ENCODE measurements at regions not wholly inside any gene's neighbourhood (a gene's known extent, or its start where the extent isn't known, plus 50 kb on each side); places are given as distances from the start of the nearest gene placed in this dataset.

DNA sequence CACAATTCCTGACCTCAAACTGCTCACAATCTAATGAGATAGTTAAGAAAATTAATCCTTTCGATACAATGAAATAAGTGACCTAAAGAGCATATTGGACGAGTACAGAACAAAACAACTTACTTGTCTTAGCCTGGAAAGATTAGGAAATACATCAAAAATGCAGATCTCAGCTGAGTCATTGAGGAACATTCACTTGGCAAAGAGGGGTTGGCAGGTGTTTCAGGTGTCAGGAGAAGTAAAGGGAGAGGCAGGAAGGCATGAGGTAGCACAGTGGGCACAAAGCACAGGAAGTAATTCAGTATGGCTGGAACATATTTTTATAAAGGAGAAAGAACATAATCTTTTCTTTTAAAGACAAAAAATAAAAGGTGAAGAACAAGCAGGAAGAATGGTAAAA is 628.8 kb upstream of the RGMB start:
- TF ChIP-seq, protein P1, sequence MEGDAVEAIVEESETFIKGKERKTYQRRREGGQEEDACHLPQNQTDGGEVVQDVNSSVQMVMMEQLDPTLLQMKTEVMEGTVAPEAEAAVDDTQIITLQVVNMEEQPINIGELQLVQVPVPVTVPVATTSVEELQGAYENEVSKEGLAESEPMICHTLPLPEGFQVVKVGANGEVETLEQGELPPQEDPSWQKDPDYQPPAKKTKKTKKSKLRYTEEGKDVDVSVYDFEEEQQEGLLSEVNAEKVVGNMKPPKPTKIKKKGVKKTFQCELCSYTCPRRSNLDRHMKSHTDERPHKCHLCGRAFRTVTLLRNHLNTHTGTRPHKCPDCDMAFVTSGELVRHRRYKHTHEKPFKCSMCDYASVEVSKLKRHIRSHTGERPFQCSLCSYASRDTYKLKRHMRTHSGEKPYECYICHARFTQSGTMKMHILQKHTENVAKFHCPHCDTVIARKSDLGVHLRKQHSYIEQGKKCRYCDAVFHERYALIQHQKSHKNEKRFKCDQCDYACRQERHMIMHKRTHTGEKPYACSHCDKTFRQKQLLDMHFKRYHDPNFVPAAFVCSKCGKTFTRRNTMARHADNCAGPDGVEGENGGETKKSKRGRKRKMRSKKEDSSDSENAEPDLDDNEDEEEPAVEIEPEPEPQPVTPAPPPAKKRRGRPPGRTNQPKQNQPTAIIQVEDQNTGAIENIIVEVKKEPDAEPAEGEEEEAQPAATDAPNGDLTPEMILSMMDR (IDR thresholded peaks at IDR 0.05; ENCODE audit: low read depth, low read length, missing control alignments), result no peak
- in situ Hi-C loops (cut with HindIII; ENCODE audit: low sequenced_read_pairs), result no loop called here
- H3K4me3 ChIP-seq (ENCODE audit: low read depth, low read length), result no peak overlapping the region
- DNase-seq (ENCODE audit: low read depth), result no peak

DNA sequence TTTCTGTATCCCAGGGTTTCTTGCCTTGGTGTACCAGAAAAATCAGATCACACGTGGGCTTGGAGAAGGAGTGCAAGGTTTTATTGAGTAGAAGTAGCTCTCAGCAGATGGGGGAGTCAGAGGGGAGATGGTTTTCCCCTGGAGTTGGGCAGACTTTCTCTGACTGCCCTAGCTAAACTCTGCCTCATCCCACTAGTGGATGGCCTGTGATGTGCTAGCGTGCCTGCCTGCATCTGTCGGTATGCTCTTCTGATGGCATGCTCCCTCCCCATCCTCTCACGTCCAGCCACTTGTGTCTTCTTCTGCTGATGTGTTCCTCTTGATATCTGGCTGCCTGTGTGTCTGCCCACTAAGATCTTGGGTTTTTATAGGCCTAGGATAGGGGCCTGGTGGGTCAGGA is 616.1 kb upstream of the RGMB start:
- TF ChIP-seq, protein P1 (IDR thresholded peaks at IDR 0.05; ENCODE audit: low read depth, low read length, missing control alignments), result no peak
- H3K4me3 ChIP-seq (ENCODE audit: low read depth, low read length), result no peak overlapping the region
- in situ Hi-C loops (cut with HindIII; ENCODE audit: low sequenced_read_pairs), result no loop called here
- DNase-seq (ENCODE audit: low read depth), result no peak

DNA sequence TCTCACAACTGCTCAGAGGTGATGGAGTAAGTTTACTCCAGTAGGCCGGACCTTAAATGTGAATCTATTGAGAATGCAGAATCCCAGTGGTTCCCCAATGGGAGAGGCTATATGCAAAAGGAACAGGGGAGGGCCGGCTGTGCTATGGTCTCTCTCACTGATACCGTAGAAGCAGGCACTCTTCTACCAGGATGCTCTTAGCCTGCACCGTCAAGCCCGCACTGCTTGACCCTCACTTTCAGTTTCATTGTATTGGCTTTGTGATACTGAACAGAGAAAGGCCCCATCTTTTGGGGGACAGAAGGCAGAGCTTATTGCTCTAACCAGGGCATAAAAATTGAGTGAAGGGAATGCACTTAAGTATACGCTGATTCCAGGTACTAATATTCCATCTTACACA is 615.0 kb upstream of the RGMB start:
- in situ Hi-C loops (cut with HindIII; ENCODE audit: low sequenced_read_pairs), result no loop called here
- TF ChIP-seq, protein P1 (IDR thresholded peaks at IDR 0.05; ENCODE audit: low read depth, low read length, missing control alignments), result no peak
- H3K4me3 ChIP-seq (ENCODE audit: low read depth, low read length), result no peak overlapping the region
- DNase-seq (ENCODE audit: low read depth), result no peak

DNA sequence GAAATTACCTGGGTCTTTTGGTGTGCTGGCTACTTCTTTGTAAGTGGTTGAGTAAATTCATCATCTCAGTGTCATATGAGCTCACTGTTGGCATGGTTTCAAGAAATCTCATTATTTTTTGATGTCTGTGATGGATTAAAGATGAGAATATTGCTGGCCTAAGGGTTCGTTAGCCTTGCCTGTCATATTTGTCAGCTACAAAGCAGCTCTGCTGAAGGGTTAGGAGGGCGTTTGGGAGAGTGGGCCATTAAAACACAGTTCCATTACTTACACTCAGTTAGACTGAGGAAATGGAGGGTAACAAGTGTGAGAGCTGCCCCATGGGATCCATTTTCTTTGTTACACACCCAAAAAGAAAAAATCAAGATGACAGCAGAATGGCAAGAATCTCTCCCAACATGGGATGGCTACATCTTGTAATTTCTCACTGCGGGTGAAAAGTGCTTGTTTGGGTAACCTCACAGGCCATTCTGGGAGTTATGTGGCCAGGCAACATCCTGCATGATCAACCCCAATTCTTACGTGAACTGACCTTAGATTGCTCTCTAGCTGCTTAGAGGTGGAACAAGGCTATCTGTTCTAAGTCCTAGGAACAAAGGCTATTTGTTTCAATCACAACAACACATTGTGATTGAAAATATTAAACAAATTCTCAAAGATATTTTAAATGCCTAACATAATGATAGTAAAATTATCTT is 609.5 kb upstream of the RGMB start:
- TF ChIP-seq, protein P1 (IDR thresholded peaks at IDR 0.05; ENCODE audit: low read depth, low read length, missing control alignments), result no peak
- in situ Hi-C loops (cut with HindIII; ENCODE audit: low sequenced_read_pairs), result no loop called here
- DNase-seq (ENCODE audit: low read depth), result no peak
- no peak overlapping the region for H3K4me3 ChIP-seq (ENCODE audit: low read depth, low read length)

DNA sequence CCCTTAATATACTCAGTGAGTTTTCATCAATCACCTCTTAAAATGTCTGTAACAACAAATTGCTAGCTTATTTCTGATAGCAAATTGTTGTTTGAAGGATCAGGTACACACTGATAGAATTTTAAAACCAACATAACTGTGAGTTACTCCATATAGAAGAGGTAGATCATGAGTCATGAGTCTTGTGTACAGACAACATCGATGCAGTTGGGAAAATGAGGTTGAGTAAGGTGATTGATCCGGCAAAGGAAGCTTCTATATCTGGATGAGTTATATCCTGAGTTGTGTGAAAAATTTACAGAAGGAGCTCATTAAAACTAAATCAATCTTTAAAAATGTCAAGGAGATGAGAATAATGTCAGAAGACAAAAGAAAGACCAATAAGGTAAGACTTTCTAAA is 604.6 kb upstream of the RGMB start:
- no peak overlapping the region for H3K4me3 ChIP-seq (ENCODE audit: low read depth, low read length)
- TF ChIP-seq, protein P1 (IDR thresholded peaks at IDR 0.05; ENCODE audit: low read depth, low read length, missing control alignments), result no peak
- in situ Hi-C loops (cut with HindIII; ENCODE audit: low sequenced_read_pairs), result no loop called here
- DNase-seq (ENCODE audit: low read depth), result no peak

DNA sequence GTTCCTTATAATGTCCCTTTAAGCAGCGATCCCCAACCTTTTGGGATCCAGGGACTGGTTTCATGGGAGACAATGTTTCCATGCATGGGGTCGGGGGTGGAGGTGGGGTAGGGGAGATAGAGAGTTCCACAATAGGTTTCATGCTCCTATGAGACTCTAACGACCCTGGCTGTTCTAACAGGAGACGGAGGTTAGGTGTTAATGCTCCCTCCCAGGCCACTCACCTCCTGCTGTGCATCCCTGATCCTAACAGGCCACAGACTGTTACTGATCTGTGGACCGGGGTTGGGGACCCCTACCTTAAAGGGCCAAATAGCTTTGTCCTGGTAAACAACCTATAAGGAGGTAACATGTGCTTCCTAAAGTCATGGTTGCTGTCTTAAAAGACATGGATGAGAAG is 602.5 kb upstream of the RGMB start:
- no peak overlapping the region for H3K4me3 ChIP-seq (ENCODE audit: low read depth, low read length)
- no peak for DNase-seq (ENCODE audit: low read depth)
- TF ChIP-seq, protein P1 (IDR thresholded peaks at IDR 0.05; ENCODE audit: low read depth, low read length, missing control alignments), result no peak
- in situ Hi-C loops (cut with HindIII; ENCODE audit: low sequenced_read_pairs), result no loop called here

All from astrocyte of the cerebellum (primary cell).